Body of pancreas (tissue), 4 donors: ENCODE measurements at regions not wholly inside any gene's neighbourhood (a gene's known extent, or its start where the extent isn't known, plus 50 kb on each side); places are given as distances from the start of the nearest gene placed in this dataset.

Experiments used
- ATAC-seq: fragments of 150-250 bp; one replicate; pipeline ENCODE4 v1.9.1; 2016
- DNase-seq, 4 donors: peaks; one replicate each; pipeline ENCODE4 v3.0.0-alpha.2; 2019
- H3K27ac ChIP-seq, 4 donors: fragments of 200-600 bp; sonication (generic); 1 replicate in 3 of 4; 2 replicates in 1 of 4; pipeline versions ENCODE4 v1.5.1 to v1.6.1; 2016 to 2019; ENCODE audit warnings: mild to moderate bottlenecking in 1 of 4, mixed read lengths in 1 of 4, moderate library complexity in 1 of 4
- H3K27me3 ChIP-seq, 2 donors: fragments of 200-600 bp; sonication (generic); one replicate each; pipeline ENCODE4 v1.6.0; 2016; ENCODE audit warnings: mild to moderate bottlenecking in 1 of 2
- H3K36me3 ChIP-seq, 2 donors: fragments of 200-600 bp; sonication (generic); replicated peaks in 1 of 2; 2 replicates each; pipeline ENCODE4 v1.5.1; 2016; ENCODE audit warnings: low read depth in 2 of 2; ENCODE audit not compliant: insufficient read depth in 1 of 2
- H3K4me1 ChIP-seq: fragments of 200-600 bp; sonication (generic); one replicate; pipeline ENCODE4 v1.6.0; 2016
- H3K4me3 ChIP-seq, 2 donors: fragments of 200-600 bp; sonication (generic); 1 replicate in 1 of 2; 2 replicates in 1 of 2; pipeline ENCODE4 v1.5.1; 2016 to 2019
- H3K9me3 ChIP-seq, 3 donors: fragments of 200-600 bp; sonication (generic); 1 replicate in 2 of 3; 2 replicates in 1 of 3; pipeline ENCODE4 v1.5.1; 2016
- POLR2A ChIP-seq, 3 donors: fragments of 450-650 bp; IDR thresholded peaks; one replicate each; pipeline ENCODE4 v1.6.1; 2016; ENCODE audit warnings: antibody characterized with exemption in 3 of 3, mild to moderate bottlenecking in 2 of 3
- WGBS, 2 donors: methylation state at CpG; one replicate each; pipeline ENCODE4 v1.1.5; 2017; 5-methylcytosine and 5-hydroxymethylcytosine counted together
- intact Hi-C: fragments of 100-400 bp; cut with DNase I; formaldehyde crosslinking; loops from one replicate; pipeline ENCODE4 v1.15.1; 2023
- TF ChIP-seq, protein P1 (sequence below), 7 experiments: fragments of 450-650 bp in 4 of 7; fragments of 200-600 bp in 3 of 7; sonication (generic) in 3 of 7; IDR thresholded peaks; one replicate each; pipeline ENCODE4 v1.5.1; 2016 to 2019; ENCODE audit warnings: antibody characterized with exemption in 7 of 7

DNA sequence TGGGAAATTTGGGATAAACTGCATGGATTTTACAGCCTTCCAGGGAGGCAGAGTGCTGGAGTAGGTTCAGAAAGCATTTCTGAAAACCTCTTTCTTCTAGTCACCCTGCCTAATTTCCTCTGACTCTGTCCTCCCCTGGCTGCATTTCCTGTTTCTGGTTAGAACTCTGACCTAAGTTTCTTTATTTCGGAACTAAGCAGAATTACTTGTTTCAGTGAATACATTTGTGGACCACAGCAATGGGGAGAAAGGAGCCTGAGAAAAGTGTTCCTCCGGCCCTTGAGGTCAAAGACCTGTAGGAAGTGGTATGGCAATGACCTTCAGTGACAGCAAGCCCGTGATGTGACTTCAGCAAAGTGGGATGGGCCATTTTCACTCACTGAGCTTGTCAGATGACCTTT lies 173.4 kb upstream of the RUNX1 start:
- Histone ChIP-seq H3K27me3 (no peaks in the 10 kb centered on the region), H3K27ac (no peak overlapping the region), H3K36me3 (no peaks in the 10 kb centered on the region), H3K9me3 (no peaks in the 10 kb centered on the region), H3K4me3 (no peak overlapping the region), H3K4me1 (no peaks in the 10 kb centered on the region)
- DNase-seq (no peak), ATAC-seq (no peak)
- intact Hi-C loops, result no loop called here
- no peak for TF ChIP-seq POLR2A (IDR thresholded peaks at IDR 0.05)
- TF ChIP-seq, protein P1, sequence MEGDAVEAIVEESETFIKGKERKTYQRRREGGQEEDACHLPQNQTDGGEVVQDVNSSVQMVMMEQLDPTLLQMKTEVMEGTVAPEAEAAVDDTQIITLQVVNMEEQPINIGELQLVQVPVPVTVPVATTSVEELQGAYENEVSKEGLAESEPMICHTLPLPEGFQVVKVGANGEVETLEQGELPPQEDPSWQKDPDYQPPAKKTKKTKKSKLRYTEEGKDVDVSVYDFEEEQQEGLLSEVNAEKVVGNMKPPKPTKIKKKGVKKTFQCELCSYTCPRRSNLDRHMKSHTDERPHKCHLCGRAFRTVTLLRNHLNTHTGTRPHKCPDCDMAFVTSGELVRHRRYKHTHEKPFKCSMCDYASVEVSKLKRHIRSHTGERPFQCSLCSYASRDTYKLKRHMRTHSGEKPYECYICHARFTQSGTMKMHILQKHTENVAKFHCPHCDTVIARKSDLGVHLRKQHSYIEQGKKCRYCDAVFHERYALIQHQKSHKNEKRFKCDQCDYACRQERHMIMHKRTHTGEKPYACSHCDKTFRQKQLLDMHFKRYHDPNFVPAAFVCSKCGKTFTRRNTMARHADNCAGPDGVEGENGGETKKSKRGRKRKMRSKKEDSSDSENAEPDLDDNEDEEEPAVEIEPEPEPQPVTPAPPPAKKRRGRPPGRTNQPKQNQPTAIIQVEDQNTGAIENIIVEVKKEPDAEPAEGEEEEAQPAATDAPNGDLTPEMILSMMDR (IDR thresholded peaks at IDR 0.05), result no peak
- 39 to 50% methylated on average over 3 of the region's 3 CpGs for WGBS, 2 donors

DNA sequence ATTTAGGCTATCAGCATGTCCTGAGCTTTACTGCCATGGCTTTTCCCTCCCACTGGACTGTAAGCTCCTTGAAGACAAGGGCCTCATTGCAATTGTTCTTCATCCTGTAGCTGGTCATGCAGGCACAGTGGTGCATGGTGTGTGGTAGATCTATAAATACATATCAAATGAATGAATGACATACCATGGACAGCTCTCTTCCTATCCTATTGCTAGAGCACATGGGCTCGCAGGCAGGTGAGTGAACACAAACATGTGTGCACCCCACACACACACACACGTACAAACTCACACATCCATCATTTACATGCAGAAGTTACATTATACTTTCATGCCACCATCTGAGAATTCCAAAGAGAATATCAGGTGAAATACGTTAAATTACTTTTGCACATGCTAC lies 172.9 kb upstream of the RUNX1 start:
- WGBS, 2 donors, result 69 to 70% methylated on average over 3 of the region's 3 CpGs
- H3K4me3 ChIP-seq, result no peak overlapping the region
- H3K36me3 ChIP-seq, result no peaks in the 10 kb centered on the region
- TF ChIP-seq, protein P1 (IDR thresholded peaks at IDR 0.05), result no peak
- TF ChIP-seq POLR2A (IDR thresholded peaks at IDR 0.05), result no peak
- DNase-seq (no peak), ATAC-seq (no peak)
- no peak overlapping the region for H3K27ac ChIP-seq
- H3K4me1 ChIP-seq, result no peaks in the 10 kb centered on the region
- intact Hi-C loops, result no loop called here
- no peaks in the 10 kb centered on the region for H3K27me3 ChIP-seq
- H3K9me3 ChIP-seq, result no peaks in the 10 kb centered on the region

DNA sequence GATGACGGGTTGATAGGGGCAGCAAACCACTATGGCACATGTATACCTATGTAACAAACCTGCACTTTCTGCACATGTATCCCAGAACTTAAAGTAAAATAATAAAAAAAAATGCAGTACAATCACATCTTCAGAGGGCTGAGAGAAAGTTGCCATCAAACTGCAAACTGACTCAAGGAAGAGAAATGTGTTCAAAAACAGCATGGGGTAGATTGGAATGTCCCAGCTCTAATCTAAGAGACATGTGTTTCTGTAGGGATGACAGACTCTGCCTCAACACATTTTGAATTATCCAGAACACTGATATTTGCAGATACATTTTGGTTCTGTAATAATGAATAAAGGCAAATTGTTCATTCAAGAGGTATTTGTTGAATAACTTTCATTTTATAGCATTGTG lies 171.2 kb upstream of the RUNX1 start:
- Histone ChIP-seq H3K9me3 (no peaks in the 10 kb centered on the region), H3K27ac (no peak overlapping the region), H3K27me3 (no peaks in the 10 kb centered on the region), H3K36me3 (no peaks in the 10 kb centered on the region), H3K4me3 (no peak overlapping the region), H3K4me1 (no peaks in the 10 kb centered on the region)
- intact Hi-C loops, result no loop called here
- WGBS, 2 donors, result 83 to 100% methylated on average over 1 of the region's 1 CpG
- DNase-seq (no peak), ATAC-seq (no peak)
- TF ChIP-seq POLR2A (IDR thresholded peaks at IDR 0.05), result no peak
- TF ChIP-seq, protein P1 (IDR thresholded peaks at IDR 0.05), result no peak

DNA sequence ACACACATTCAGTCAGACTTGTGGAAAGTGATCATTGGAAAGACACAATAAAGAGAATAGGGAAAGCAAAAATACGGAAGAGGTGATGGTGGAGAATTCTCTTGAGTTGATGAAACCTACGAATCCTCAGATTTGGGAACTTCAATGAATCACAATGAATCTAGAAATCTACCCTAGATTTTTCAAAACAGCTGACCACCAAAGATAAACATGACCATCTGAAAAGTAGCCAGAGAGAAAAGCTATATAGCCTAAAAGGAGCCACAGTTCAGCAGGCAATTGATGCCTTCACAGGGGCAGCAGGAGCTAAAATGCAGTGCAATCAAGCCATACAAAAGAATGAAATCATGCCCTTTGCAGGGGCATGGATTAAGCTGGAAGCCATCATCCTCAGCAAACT lies 170.6 kb upstream of the RUNX1 start:
- 86 to 94% methylated on average over 2 of the region's 2 CpGs for WGBS, 2 donors
- ATAC-seq (no peak), DNase-seq (no peak)
- no peak overlapping the region for H3K4me3 ChIP-seq
- no peaks in the 10 kb centered on the region for H3K27me3 ChIP-seq
- no peaks in the 10 kb centered on the region for H3K36me3 ChIP-seq
- H3K4me1 ChIP-seq, result no peaks in the 10 kb centered on the region
- intact Hi-C loops, result no loop called here
- H3K27ac ChIP-seq, result no peak overlapping the region
- H3K9me3 ChIP-seq, result no peaks in the 10 kb centered on the region
- TF ChIP-seq, protein P1 (IDR thresholded peaks at IDR 0.05), result no peak
- no peak for TF ChIP-seq POLR2A (IDR thresholded peaks at IDR 0.05)

DNA sequence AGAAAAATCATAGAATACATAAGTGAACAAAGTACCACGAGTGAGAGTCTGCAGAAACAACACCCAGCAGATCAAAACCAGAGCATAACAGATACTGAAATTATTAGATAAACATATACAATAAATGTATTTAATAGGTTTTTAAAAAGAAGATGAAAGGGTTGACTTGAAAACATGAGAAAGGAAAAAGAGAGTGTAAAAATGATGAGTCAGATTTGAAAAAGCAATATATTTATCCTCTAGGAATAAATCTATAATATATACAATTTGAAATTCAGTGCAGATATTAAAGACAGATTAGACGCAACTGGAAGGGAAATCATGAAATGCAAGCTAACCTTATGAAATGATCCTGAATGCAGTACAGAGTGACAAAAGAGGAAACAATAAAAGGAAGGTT lies 170.2 kb upstream of the RUNX1 start:
- Histone ChIP-seq H3K27ac (no peak overlapping the region), H3K4me3 (no peak overlapping the region), H3K9me3 (no peaks in the 10 kb centered on the region), H3K36me3 (no peaks in the 10 kb centered on the region), H3K27me3 (no peaks in the 10 kb centered on the region), H3K4me1 (no peaks in the 10 kb centered on the region)
- intact Hi-C loops, result no loop called here
- WGBS, 2 donors, result 36 to 78% methylated on average over 2 of the region's 2 CpGs
- DNase-seq (no peak), ATAC-seq (no peak)
- TF ChIP-seq, protein P1 (IDR thresholded peaks at IDR 0.05), result no peak
- no peak for TF ChIP-seq POLR2A (IDR thresholded peaks at IDR 0.05)
